ENCODE measurements at regions not wholly inside any gene's neighbourhood (a gene's known extent, or its start where the extent isn't known, plus 50 kb on each side); places are given as distances from the start of the nearest gene placed in this dataset.
"Not testable (repeated sequence)": the region's sequence is repeated elsewhere in the genome, so short reads cannot be mapped to it uniquely, and the experiment has no call there.

GRCh38 chr2:53610260-53610659, 157.3 kb upstream of the CHAC2 start:
- Histone ChIP-seq H3K27me3 (replicated peaks; ENCODE audit: control insufficient read depth, insufficient read depth, low read length, poor library complexity, severe bottlenecking) (no peaks in the 10 kb centered on the region), H3K4me1 (ENCODE audit: control insufficient read depth, insufficient read depth, low read length, poor library complexity, severe bottlenecking) (no peaks in the 10 kb centered on the region), H3K4me3 (ENCODE audit: insufficient read depth, low read depth, low read length, poor library complexity, severe bottlenecking) (no peak overlapping the region), H3K9me3 (ENCODE audit: control insufficient read depth, low read length) (no peaks in the 10 kb centered on the region), H3K27ac (ENCODE audit: insufficient read depth, low read length, poor library complexity, severe bottlenecking) (no peak overlapping the region), H3K36me3 (ENCODE audit: control insufficient read depth, insufficient read depth, low read length) (no peaks in the 10 kb centered on the region)
- DNase-seq = no peak

- no peak overlapping the region for H3K4me3 ChIP-seq (ENCODE audit: insufficient read depth, low read depth, low read length, poor library complexity, severe bottlenecking)
- H3K27me3 ChIP-seq (replicated peaks; ENCODE audit: control insufficient read depth, insufficient read depth, low read length, poor library complexity, severe bottlenecking) = no peaks in the 10 kb centered on the region
- H3K27ac ChIP-seq (ENCODE audit: insufficient read depth, low read length, poor library complexity, severe bottlenecking) = no peak overlapping the region
- H3K36me3 ChIP-seq (ENCODE audit: control insufficient read depth, insufficient read depth, low read length) = no peaks in the 10 kb centered on the region
- H3K9me3 ChIP-seq (ENCODE audit: control insufficient read depth, low read length) = no peaks in the 10 kb centered on the region
- no peak for DNase-seq
- no peaks in the 10 kb centered on the region for H3K4me1 ChIP-seq (ENCODE audit: control insufficient read depth, insufficient read depth, low read length, poor library complexity, severe bottlenecking)
These were observed 158.1 kb upstream of the CHAC2 start for GRCh38 chr2:53609551-53609950.

- H3K27ac ChIP-seq (ENCODE audit: insufficient read depth, low read length, poor library complexity, severe bottlenecking) = no peak overlapping the region
- no peaks in the 10 kb centered on the region for H3K36me3 ChIP-seq (ENCODE audit: control insufficient read depth, insufficient read depth, low read length)
- DNase-seq = no peak
- no peak overlapping the region for H3K4me3 ChIP-seq (ENCODE audit: insufficient read depth, low read depth, low read length, poor library complexity, severe bottlenecking)
- no peaks in the 10 kb centered on the region for H3K27me3 ChIP-seq (replicated peaks; ENCODE audit: control insufficient read depth, insufficient read depth, low read length, poor library complexity, severe bottlenecking)
- no peaks in the 10 kb centered on the region for H3K9me3 ChIP-seq (ENCODE audit: control insufficient read depth, low read length)
- no peaks in the 10 kb centered on the region for H3K4me1 ChIP-seq (ENCODE audit: control insufficient read depth, insufficient read depth, low read length, poor library complexity, severe bottlenecking)
These were observed 159.3 kb upstream of the CHAC2 start for GRCh38 chr2:53608293-53608692.

GRCh38 chr2:53600815-53601214, 166.8 kb upstream of the CHAC2 start:
- H3K4me3 ChIP-seq (ENCODE audit: insufficient read depth, low read depth, low read length, poor library complexity, severe bottlenecking) = no peak overlapping the region
- no peaks in the 10 kb centered on the region for H3K4me1 ChIP-seq (ENCODE audit: control insufficient read depth, insufficient read depth, low read length, poor library complexity, severe bottlenecking)
- DNase-seq = no peak
- no peaks in the 10 kb centered on the region for H3K9me3 ChIP-seq (ENCODE audit: control insufficient read depth, low read length)
- no peaks in the 10 kb centered on the region for H3K27me3 ChIP-seq (replicated peaks; ENCODE audit: control insufficient read depth, insufficient read depth, low read length, poor library complexity, severe bottlenecking)
- H3K36me3 ChIP-seq (ENCODE audit: control insufficient read depth, insufficient read depth, low read length) = no peaks in the 10 kb centered on the region
- H3K27ac ChIP-seq (ENCODE audit: insufficient read depth, low read length, poor library complexity, severe bottlenecking) = no peak overlapping the region

GRCh38 chr2:53586733-53587612, 180.6 kb upstream of the CHAC2 start:
- not testable (repeated sequence) for H3K4me1 ChIP-seq (ENCODE audit: control insufficient read depth, insufficient read depth, low read length, poor library complexity, severe bottlenecking); DNase-seq

GRCh38 chr2:53584986-53585385, 182.6 kb upstream of the CHAC2 start:
- H3K27ac ChIP-seq (ENCODE audit: insufficient read depth, low read length, poor library complexity, severe bottlenecking) = no peak overlapping the region
- no peaks in the 10 kb centered on the region for H3K4me1 ChIP-seq (ENCODE audit: control insufficient read depth, insufficient read depth, low read length, poor library complexity, severe bottlenecking)
- H3K27me3 ChIP-seq (replicated peaks; ENCODE audit: control insufficient read depth, insufficient read depth, low read length, poor library complexity, severe bottlenecking) = no peaks in the 10 kb centered on the region
- no peaks in the 10 kb centered on the region for H3K36me3 ChIP-seq (ENCODE audit: control insufficient read depth, insufficient read depth, low read length)
- DNase-seq = no peak
- H3K4me3 ChIP-seq (ENCODE audit: insufficient read depth, low read depth, low read length, poor library complexity, severe bottlenecking) = no peak overlapping the region
- H3K9me3 ChIP-seq (ENCODE audit: control insufficient read depth, low read length) = no peaks in the 10 kb centered on the region

More at GRCh38 chr2:53586733-53587612, 180.6 kb upstream of the CHAC2 start:
- not testable (repeated sequence) for H3K9me3 ChIP-seq (ENCODE audit: control insufficient read depth, low read length); H3K4me3 ChIP-seq (ENCODE audit: insufficient read depth, low read depth, low read length, poor library complexity, severe bottlenecking); H3K27me3 ChIP-seq (replicated peaks; ENCODE audit: control insufficient read depth, insufficient read depth, low read length, poor library complexity, severe bottlenecking); H3K36me3 ChIP-seq (ENCODE audit: control insufficient read depth, insufficient read depth, low read length); H3K27ac ChIP-seq (ENCODE audit: insufficient read depth, low read length, poor library complexity, severe bottlenecking)

- Histone ChIP-seq H3K27ac (ENCODE audit: insufficient read depth, low read length, poor library complexity, severe bottlenecking) (no peak overlapping the region), H3K27me3 (replicated peaks; ENCODE audit: control insufficient read depth, insufficient read depth, low read length, poor library complexity, severe bottlenecking) (no peaks in the 10 kb centered on the region), H3K9me3 (ENCODE audit: control insufficient read depth, low read length) (no peaks in the 10 kb centered on the region), H3K4me3 (ENCODE audit: insufficient read depth, low read depth, low read length, poor library complexity, severe bottlenecking) (no peak overlapping the region), H3K36me3 (ENCODE audit: control insufficient read depth, insufficient read depth, low read length) (no peaks in the 10 kb centered on the region), H3K4me1 (ENCODE audit: control insufficient read depth, insufficient read depth, low read length, poor library complexity, severe bottlenecking) (no peaks in the 10 kb centered on the region)
- DNase-seq = no peak
These were observed 184.0 kb upstream of the CHAC2 start for GRCh38 chr2:53583583-53583982.

- H3K36me3 ChIP-seq (ENCODE audit: control insufficient read depth, insufficient read depth, low read length) = no peaks in the 10 kb centered on the region
- no peak for DNase-seq
- no peaks in the 10 kb centered on the region for H3K27me3 ChIP-seq (replicated peaks; ENCODE audit: control insufficient read depth, insufficient read depth, low read length, poor library complexity, severe bottlenecking)
- no peaks in the 10 kb centered on the region for H3K9me3 ChIP-seq (ENCODE audit: control insufficient read depth, low read length)
- no peak overlapping the region for H3K4me3 ChIP-seq (ENCODE audit: insufficient read depth, low read depth, low read length, poor library complexity, severe bottlenecking)
- H3K4me1 ChIP-seq (ENCODE audit: control insufficient read depth, insufficient read depth, low read length, poor library complexity, severe bottlenecking) = no peaks in the 10 kb centered on the region
- no peak overlapping the region for H3K27ac ChIP-seq (ENCODE audit: insufficient read depth, low read length, poor library complexity, severe bottlenecking)
These were observed 185.0 kb upstream of the CHAC2 start for GRCh38 chr2:53582556-53582955.

- no peak for DNase-seq
- H3K27ac ChIP-seq (ENCODE audit: insufficient read depth, low read length, poor library complexity, severe bottlenecking) = no peak overlapping the region
- H3K27me3 ChIP-seq (replicated peaks; ENCODE audit: control insufficient read depth, insufficient read depth, low read length, poor library complexity, severe bottlenecking) = no peaks in the 10 kb centered on the region
These were observed 191.4 kb upstream of the CHAC2 start for GRCh38 chr2:53576166-53576565.

GRCh38 chr2:53575721-53576124, 191.9 kb upstream of the CHAC2 start:
- Histone ChIP-seq H3K27me3 (replicated peaks; ENCODE audit: control insufficient read depth, insufficient read depth, low read length, poor library complexity, severe bottlenecking) (no peaks in the 10 kb centered on the region), H3K9me3 (ENCODE audit: control insufficient read depth, low read length) (no peaks in the 10 kb centered on the region), H3K36me3 (ENCODE audit: control insufficient read depth, insufficient read depth, low read length) (no peaks in the 10 kb centered on the region), H3K27ac (ENCODE audit: insufficient read depth, low read length, poor library complexity, severe bottlenecking) (no peak overlapping the region), H3K4me3 (ENCODE audit: insufficient read depth, low read depth, low read length, poor library complexity, severe bottlenecking) (no peak overlapping the region), H3K4me1 (ENCODE audit: control insufficient read depth, insufficient read depth, low read length, poor library complexity, severe bottlenecking) (no peaks in the 10 kb centered on the region)
- no peak for DNase-seq

More at GRCh38 chr2:53576166-53576565, 191.4 kb upstream of the CHAC2 start:
- Histone ChIP-seq H3K4me1 (ENCODE audit: control insufficient read depth, insufficient read depth, low read length, poor library complexity, severe bottlenecking) (no peaks in the 10 kb centered on the region), H3K4me3 (ENCODE audit: insufficient read depth, low read depth, low read length, poor library complexity, severe bottlenecking) (no peak overlapping the region), H3K9me3 (ENCODE audit: control insufficient read depth, low read length) (no peaks in the 10 kb centered on the region), H3K36me3 (ENCODE audit: control insufficient read depth, insufficient read depth, low read length) (no peaks in the 10 kb centered on the region)

All from effector memory CD4-positive, alpha-beta T cell (primary cell).